ENCODE measurements at regions not wholly inside any gene's neighbourhood (a gene's known extent, or its start where the extent isn't known, plus 50 kb on each side); places are given as distances from the start of the nearest gene placed in this dataset.

- TF ChIP-seq, protein P1, sequence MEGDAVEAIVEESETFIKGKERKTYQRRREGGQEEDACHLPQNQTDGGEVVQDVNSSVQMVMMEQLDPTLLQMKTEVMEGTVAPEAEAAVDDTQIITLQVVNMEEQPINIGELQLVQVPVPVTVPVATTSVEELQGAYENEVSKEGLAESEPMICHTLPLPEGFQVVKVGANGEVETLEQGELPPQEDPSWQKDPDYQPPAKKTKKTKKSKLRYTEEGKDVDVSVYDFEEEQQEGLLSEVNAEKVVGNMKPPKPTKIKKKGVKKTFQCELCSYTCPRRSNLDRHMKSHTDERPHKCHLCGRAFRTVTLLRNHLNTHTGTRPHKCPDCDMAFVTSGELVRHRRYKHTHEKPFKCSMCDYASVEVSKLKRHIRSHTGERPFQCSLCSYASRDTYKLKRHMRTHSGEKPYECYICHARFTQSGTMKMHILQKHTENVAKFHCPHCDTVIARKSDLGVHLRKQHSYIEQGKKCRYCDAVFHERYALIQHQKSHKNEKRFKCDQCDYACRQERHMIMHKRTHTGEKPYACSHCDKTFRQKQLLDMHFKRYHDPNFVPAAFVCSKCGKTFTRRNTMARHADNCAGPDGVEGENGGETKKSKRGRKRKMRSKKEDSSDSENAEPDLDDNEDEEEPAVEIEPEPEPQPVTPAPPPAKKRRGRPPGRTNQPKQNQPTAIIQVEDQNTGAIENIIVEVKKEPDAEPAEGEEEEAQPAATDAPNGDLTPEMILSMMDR (conservative IDR thresholded peaks at IDR 0.05; ENCODE audit: low read depth, low read length) = no peak
- TF ChIP-seq EZH2 (IDR thresholded peaks at IDR 0.05; ENCODE audit: borderline replicate concordance, low read depth, low read length, poor library complexity, severe bottlenecking) = no peak
Measured at GRCh38 chr7:69109879-69110278, 488.4 kb upstream of the AUTS2 start.

All from A673 (cell line).